ENCODE measurements at regions not wholly inside any gene's neighbourhood (a gene's known extent, or its start where the extent isn't known, plus 50 kb on each side); places are given as distances from the start of the nearest gene placed in this dataset.
"Not testable (repeated sequence)": the region's sequence is repeated elsewhere in the genome, so short reads cannot be mapped to it uniquely, and the experiment has no call there.

GRCh38 chr10:130936851-130937250, 374.7 kb downstream of the TCERG1L start:
- Mint-ChIP-seq H3K4me1 (no peaks in the 10 kb centered on the region), H3K36me3 (no peaks in the 10 kb centered on the region), H3K9me3 (no peaks in the 10 kb centered on the region), H3K27me3 (peaks cover 6% of the 10 kb centered on the region in 2 donors), H3K4me3 (no peak overlapping the region), H3K27ac (no peak overlapping the region)
- WGBS (ENCODE audit: insufficient coverage) = 84% methylated on average over 3 of the region's 5 CpGs
- H3K4me1 ChIP-seq (ENCODE audit: control insufficient read depth in 1 of 2, extremely low read depth in 1 of 2, insufficient read depth in 2 of 2, low read length in 2 of 2) = no peaks in the 10 kb centered on the region
- DNase-seq (no peak), ATAC-seq (replicated peaks in 1 of 4) (no peak)
- CTCF ChIA-PET = no interaction called here
- H3K27ac ChIP-seq (ENCODE audit: low read length) = no peak overlapping the region
- no peaks in the 10 kb centered on the region for H3K36me3 ChIP-seq (ENCODE audit: control insufficient read depth in 2 of 2, extremely low read depth in 1 of 2, insufficient read depth in 1 of 2, low read length in 1 of 2)
- H3K27me3 ChIP-seq (replicated peaks in 1 of 2; ENCODE audit: control insufficient read depth in 2 of 2, extremely low read depth in 1 of 2, insufficient read depth in 2 of 2, low read length in 1 of 2) = peaks cover 0 to 2% of the 10 kb centered on the region in 2 experiments
- POLR2A ChIA-PET = no interaction called here
- no peaks in the 10 kb centered on the region for H3K9me3 ChIP-seq
- H3K4me3 ChIP-seq (ENCODE audit: control insufficient read depth in 1 of 2, extremely low read depth in 1 of 2, low read length in 1 of 2) = no peak overlapping the region

GRCh38 chr10:130938051-130938450, 373.5 kb downstream of the TCERG1L start:
- Mint-ChIP-seq H3K9me3 (no peaks in the 10 kb centered on the region), H3K27ac (no peak overlapping the region), H3K27me3 (peaks cover 4 to 6% of the 10 kb centered on the region in 2 donors), H3K36me3 (no peaks in the 10 kb centered on the region), H3K4me1 (no peaks in the 10 kb centered on the region), H3K4me3 (no peak overlapping the region)
- Histone ChIP-seq H3K4me3 (ENCODE audit: control insufficient read depth in 1 of 2, extremely low read depth in 1 of 2, low read length in 1 of 2) (no peak overlapping the region), H3K27ac (ENCODE audit: low read length) (no peak overlapping the region), H3K27me3 (replicated peaks in 1 of 2; ENCODE audit: control insufficient read depth in 2 of 2, extremely low read depth in 1 of 2, insufficient read depth in 2 of 2, low read length in 1 of 2) (peaks cover 0 to 2% of the 10 kb centered on the region in 2 experiments), H3K36me3 (ENCODE audit: control insufficient read depth in 2 of 2, extremely low read depth in 1 of 2, insufficient read depth in 1 of 2, low read length in 1 of 2) (no peaks in the 10 kb centered on the region), H3K4me1 (ENCODE audit: control insufficient read depth in 1 of 2, extremely low read depth in 1 of 2, insufficient read depth in 2 of 2, low read length in 2 of 2) (no peaks in the 10 kb centered on the region), H3K9me3 (no peaks in the 10 kb centered on the region)
- ChIA-PET CTCF (no interaction called here), POLR2A (no interaction called here)
- DNase-seq = no peak
- 70% methylated on average over 4 of the region's 11 CpGs for WGBS (ENCODE audit: insufficient coverage)
- no peak for ATAC-seq (replicated peaks in 1 of 4)

- POLR2A ChIA-PET; H3K36me3 Mint-ChIP-seq; H3K4me1 ChIP-seq (ENCODE audit: control insufficient read depth in 1 of 2, extremely low read depth in 1 of 2, insufficient read depth in 2 of 2, low read length in 2 of 2); CTCF ChIA-PET; H3K9me3 Mint-ChIP-seq; H3K9me3 ChIP-seq; H3K4me1 Mint-ChIP-seq; DNase-seq; H3K27me3 Mint-ChIP-seq; H3K4me3 ChIP-seq (ENCODE audit: control insufficient read depth in 1 of 2, extremely low read depth in 1 of 2, low read length in 1 of 2); H3K27ac ChIP-seq (ENCODE audit: low read length); H3K36me3 ChIP-seq (ENCODE audit: control insufficient read depth in 2 of 2, extremely low read depth in 1 of 2, insufficient read depth in 1 of 2, low read length in 1 of 2); H3K27me3 ChIP-seq (replicated peaks in 1 of 2; ENCODE audit: control insufficient read depth in 2 of 2, extremely low read depth in 1 of 2, insufficient read depth in 2 of 2, low read length in 1 of 2); H3K4me3 Mint-ChIP-seq; ATAC-seq (replicated peaks in 1 of 4); H3K27ac Mint-ChIP-seq: not testable (repeated sequence)
- 78% methylated on average over 7 of the region's 7 CpGs for WGBS (ENCODE audit: insufficient coverage)
Observed at GRCh38 chr10:130938891-130939290, 372.6 kb downstream of the TCERG1L start.

- H3K36me3 Mint-ChIP-seq = no peaks in the 10 kb centered on the region
- H3K27me3 Mint-ChIP-seq = peaks cover 4 to 6% of the 10 kb centered on the region in 2 donors
- Histone ChIP-seq H3K9me3 (no peaks in the 10 kb centered on the region), H3K36me3 (ENCODE audit: control insufficient read depth in 2 of 2, extremely low read depth in 1 of 2, insufficient read depth in 1 of 2, low read length in 1 of 2) (no peaks in the 10 kb centered on the region), H3K4me1 (ENCODE audit: control insufficient read depth in 1 of 2, extremely low read depth in 1 of 2, insufficient read depth in 2 of 2, low read length in 2 of 2) (no peaks in the 10 kb centered on the region), H3K27me3 (replicated peaks in 1 of 2; ENCODE audit: control insufficient read depth in 2 of 2, extremely low read depth in 1 of 2, insufficient read depth in 2 of 2, low read length in 1 of 2) (peaks cover 0 to 4% of the 10 kb centered on the region in 2 experiments), H3K4me3 (ENCODE audit: control insufficient read depth in 1 of 2, extremely low read depth in 1 of 2, low read length in 1 of 2) (no peak overlapping the region), H3K27ac (ENCODE audit: low read length) (no peak overlapping the region)
- WGBS (ENCODE audit: insufficient coverage) = 19% methylated on average over 5 of the region's 10 CpGs
- H3K9me3 Mint-ChIP-seq = no peaks in the 10 kb centered on the region
- CTCF ChIA-PET = no interaction called here
- POLR2A ChIA-PET = no interaction called here
- no peaks in the 10 kb centered on the region for H3K4me1 Mint-ChIP-seq
- H3K4me3 Mint-ChIP-seq = no peak overlapping the region
- H3K27ac Mint-ChIP-seq = no peak overlapping the region
- DNase-seq (no peak), ATAC-seq (replicated peaks in 1 of 4) (no peak)
Observed at GRCh38 chr10:130941886-130942285, 369.6 kb downstream of the TCERG1L start.

GRCh38 chr10:130952086-130952485, 359.4 kb downstream of the TCERG1L start:
- Mint-ChIP-seq H3K27me3 (peaks cover 0 to 7% of the 10 kb centered on the region in 2 donors), H3K27ac (no peak overlapping the region), H3K9me3 (peaks cover 0 to 5% (median 0%) of the 10 kb centered on the region in 3 donors), H3K4me3 (no peak overlapping the region), H3K36me3 (no peaks in the 10 kb centered on the region), H3K4me1 (no peaks in the 10 kb centered on the region)
- Histone ChIP-seq H3K4me3 (ENCODE audit: control insufficient read depth in 1 of 2, extremely low read depth in 1 of 2, low read length in 1 of 2) (no peak overlapping the region), H3K9me3 (no peaks in the 10 kb centered on the region), H3K36me3 (ENCODE audit: control insufficient read depth in 2 of 2, extremely low read depth in 1 of 2, insufficient read depth in 1 of 2, low read length in 1 of 2) (no peaks in the 10 kb centered on the region), H3K4me1 (ENCODE audit: control insufficient read depth in 1 of 2, extremely low read depth in 1 of 2, insufficient read depth in 2 of 2, low read length in 2 of 2) (no peaks in the 10 kb centered on the region), H3K27me3 (replicated peaks in 1 of 2; ENCODE audit: control insufficient read depth in 2 of 2, extremely low read depth in 1 of 2, insufficient read depth in 2 of 2, low read length in 1 of 2) (peaks cover 0 to 12% of the 10 kb centered on the region in 2 experiments), H3K27ac (ENCODE audit: low read length) (no peak overlapping the region)
- WGBS (ENCODE audit: insufficient coverage) = 84% methylated on average over 5 of the region's 5 CpGs
- CTCF ChIA-PET = no interaction called here
- DNase-seq (no peak), ATAC-seq (replicated peaks in 1 of 4) (no peak)
- POLR2A ChIA-PET = no interaction called here

- DNase-seq = no peak
- no peak overlapping the region for H3K4me3 ChIP-seq (ENCODE audit: control insufficient read depth in 1 of 2, extremely low read depth in 1 of 2, low read length in 1 of 2)
- ChIA-PET POLR2A (no interaction called here), CTCF (no interaction called here)
- ATAC-seq (replicated peaks in 1 of 4) = no peak
- no peaks in the 10 kb centered on the region for H3K36me3 ChIP-seq (ENCODE audit: control insufficient read depth in 2 of 2, extremely low read depth in 1 of 2, insufficient read depth in 1 of 2, low read length in 1 of 2)
- H3K4me1 Mint-ChIP-seq = no peaks in the 10 kb centered on the region
- no peaks in the 10 kb centered on the region for H3K9me3 Mint-ChIP-seq
- H3K4me1 ChIP-seq (ENCODE audit: control insufficient read depth in 1 of 2, extremely low read depth in 1 of 2, insufficient read depth in 2 of 2, low read length in 2 of 2) = no peaks in the 10 kb centered on the region
- no peak overlapping the region for H3K4me3 Mint-ChIP-seq
- no peaks in the 10 kb centered on the region for H3K36me3 Mint-ChIP-seq
- H3K27me3 Mint-ChIP-seq = peaks cover 0 to 3% of the 10 kb centered on the region in 2 donors
- peaks cover 0 to 9% of the 10 kb centered on the region in 2 experiments for H3K27me3 ChIP-seq (replicated peaks in 1 of 2; ENCODE audit: control insufficient read depth in 2 of 2, extremely low read depth in 1 of 2, insufficient read depth in 2 of 2, low read length in 1 of 2)
- no peaks in the 10 kb centered on the region for H3K9me3 ChIP-seq
- 68% methylated on average over 7 of the region's 8 CpGs for WGBS (ENCODE audit: insufficient coverage)
- no peak overlapping the region for H3K27ac ChIP-seq (ENCODE audit: low read length)
- H3K27ac Mint-ChIP-seq = no peak overlapping the region
Observed at GRCh38 chr10:130954326-130954905, 357.1 kb downstream of the TCERG1L start.

GRCh38 chr10:130956251-130956650, 355.3 kb downstream of the TCERG1L start:
- H3K4me1 Mint-ChIP-seq = no peaks in the 10 kb centered on the region
- Histone ChIP-seq H3K4me1 (ENCODE audit: control insufficient read depth in 1 of 2, extremely low read depth in 1 of 2, insufficient read depth in 2 of 2, low read length in 2 of 2) (no peaks in the 10 kb centered on the region), H3K9me3 (no peaks in the 10 kb centered on the region), H3K27me3 (replicated peaks in 1 of 2; ENCODE audit: control insufficient read depth in 2 of 2, extremely low read depth in 1 of 2, insufficient read depth in 2 of 2, low read length in 1 of 2) (peaks cover 0 to 4% of the 10 kb centered on the region in 2 experiments), H3K36me3 (ENCODE audit: control insufficient read depth in 2 of 2, extremely low read depth in 1 of 2, insufficient read depth in 1 of 2, low read length in 1 of 2) (no peaks in the 10 kb centered on the region), H3K4me3 (ENCODE audit: control insufficient read depth in 1 of 2, extremely low read depth in 1 of 2, low read length in 1 of 2) (no peak overlapping the region), H3K27ac (ENCODE audit: low read length) (no peak overlapping the region)
- ATAC-seq (replicated peaks in 1 of 4) (no peak), DNase-seq (no peak)
- ChIA-PET POLR2A (no interaction called here), CTCF (no interaction called here)
- H3K4me3 Mint-ChIP-seq = no peak overlapping the region
- H3K27me3 Mint-ChIP-seq = no peaks in the 10 kb centered on the region
- H3K36me3 Mint-ChIP-seq = no peaks in the 10 kb centered on the region
- WGBS (ENCODE audit: insufficient coverage) = 70% methylated on average over 7 of the region's 8 CpGs
- H3K9me3 Mint-ChIP-seq = no peaks in the 10 kb centered on the region
- H3K27ac Mint-ChIP-seq = no peak overlapping the region

Measured in T-cell (primary cell).